Epithelial cell of esophagus (primary cell): ENCODE measurements at regions not wholly inside any gene's neighbourhood (a gene's known extent, or its start where the extent isn't known, plus 50 kb on each side); places are given as distances from the start of the nearest gene placed in this dataset.
A peak's percentile ranks its signal among the peaks of the same experiment; 100 is the strongest.

Experiments
- DNase-seq: peaks from one replicate; pipeline ENCODE4 v3.0.0; 2010; ENCODE audit warnings: low read depth
- H3K4me3 ChIP-seq: 2 replicates; pipeline ENCODE4 v1.5.1; 2011; ENCODE audit warnings: mild to moderate bottlenecking, low read length, control low read depth
- TF ChIP-seq, protein P1 (sequence below): IDR thresholded peaks from 2 replicates; pipeline ENCODE4 v1.5.1; 2011; ENCODE audit warnings: low read depth, mild to moderate bottlenecking, low read length, control low read depth, inconsistent platforms; ENCODE audit not compliant: insufficient read depth; ENCODE audit errors: missing control alignments

- DNase-seq: no peak
- TF ChIP-seq, protein P1, sequence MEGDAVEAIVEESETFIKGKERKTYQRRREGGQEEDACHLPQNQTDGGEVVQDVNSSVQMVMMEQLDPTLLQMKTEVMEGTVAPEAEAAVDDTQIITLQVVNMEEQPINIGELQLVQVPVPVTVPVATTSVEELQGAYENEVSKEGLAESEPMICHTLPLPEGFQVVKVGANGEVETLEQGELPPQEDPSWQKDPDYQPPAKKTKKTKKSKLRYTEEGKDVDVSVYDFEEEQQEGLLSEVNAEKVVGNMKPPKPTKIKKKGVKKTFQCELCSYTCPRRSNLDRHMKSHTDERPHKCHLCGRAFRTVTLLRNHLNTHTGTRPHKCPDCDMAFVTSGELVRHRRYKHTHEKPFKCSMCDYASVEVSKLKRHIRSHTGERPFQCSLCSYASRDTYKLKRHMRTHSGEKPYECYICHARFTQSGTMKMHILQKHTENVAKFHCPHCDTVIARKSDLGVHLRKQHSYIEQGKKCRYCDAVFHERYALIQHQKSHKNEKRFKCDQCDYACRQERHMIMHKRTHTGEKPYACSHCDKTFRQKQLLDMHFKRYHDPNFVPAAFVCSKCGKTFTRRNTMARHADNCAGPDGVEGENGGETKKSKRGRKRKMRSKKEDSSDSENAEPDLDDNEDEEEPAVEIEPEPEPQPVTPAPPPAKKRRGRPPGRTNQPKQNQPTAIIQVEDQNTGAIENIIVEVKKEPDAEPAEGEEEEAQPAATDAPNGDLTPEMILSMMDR: no peak
- H3K4me3 ChIP-seq: no peak overlapping the region
Observed at GRCh38 chr9:116027951-116028350, 125.6 kb upstream of the PAPPA start.

DNA sequence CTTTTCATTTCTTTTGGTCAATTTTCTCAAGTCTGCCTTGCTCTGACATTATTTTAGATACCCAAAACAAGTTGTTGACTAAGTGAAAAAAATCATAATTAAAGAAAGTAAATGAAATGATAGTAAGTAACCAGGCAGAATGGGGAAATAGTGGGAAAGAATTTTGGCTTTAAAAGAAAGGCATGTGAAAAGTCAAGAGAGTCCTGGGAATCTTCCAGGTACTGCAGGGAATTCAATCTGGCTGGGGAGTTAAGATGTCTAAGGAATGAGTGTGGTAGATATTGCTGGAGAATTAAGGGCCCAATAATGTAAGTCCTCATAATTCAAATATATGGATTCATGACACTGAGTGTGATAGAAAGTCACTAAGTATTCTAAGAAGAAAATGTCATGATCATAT, 123.1 kb upstream of the PAPPA start:
- DNase-seq: no peak
- no peak overlapping the region for H3K4me3 ChIP-seq
- TF ChIP-seq, protein P1: no peak

DNA sequence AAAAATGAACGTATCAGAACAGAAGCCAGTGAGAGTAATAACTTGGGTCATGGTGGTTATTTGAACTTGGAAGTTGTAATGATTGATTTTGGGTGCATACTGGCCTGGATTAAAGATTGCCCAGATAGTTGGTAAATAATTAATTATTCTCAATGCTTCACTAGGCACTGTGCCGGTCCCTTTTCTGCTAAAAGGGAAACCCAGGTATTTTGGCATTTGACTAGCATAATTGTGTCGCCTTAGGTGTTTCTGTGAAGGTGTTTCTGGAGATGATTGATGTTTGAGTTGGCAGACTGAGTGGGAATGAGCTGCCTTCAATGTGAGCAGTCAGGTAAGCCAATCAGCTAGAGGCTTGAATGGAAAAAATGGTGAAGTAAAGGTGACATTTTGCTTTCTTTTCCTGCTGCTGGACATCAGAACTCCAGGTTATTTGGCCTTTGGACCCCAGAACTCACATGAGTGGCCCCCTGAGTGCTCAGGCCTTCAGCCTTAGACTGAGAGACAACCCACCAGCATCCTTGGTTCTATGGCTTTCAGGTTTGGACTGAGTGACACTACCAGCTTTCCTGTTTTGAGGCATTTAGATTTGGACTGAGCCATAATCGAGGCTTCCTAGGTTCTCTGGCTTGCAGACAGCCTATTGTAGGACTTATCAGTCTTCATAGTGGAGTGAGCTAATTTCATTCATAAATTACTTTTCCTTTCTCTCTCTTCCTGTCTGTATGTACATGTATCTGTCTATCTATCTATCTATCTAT, 120.7 kb upstream of the PAPPA start:
- TF ChIP-seq, protein P1: no peak
- no peak for DNase-seq
- no peak overlapping the region for H3K4me3 ChIP-seq

DNA sequence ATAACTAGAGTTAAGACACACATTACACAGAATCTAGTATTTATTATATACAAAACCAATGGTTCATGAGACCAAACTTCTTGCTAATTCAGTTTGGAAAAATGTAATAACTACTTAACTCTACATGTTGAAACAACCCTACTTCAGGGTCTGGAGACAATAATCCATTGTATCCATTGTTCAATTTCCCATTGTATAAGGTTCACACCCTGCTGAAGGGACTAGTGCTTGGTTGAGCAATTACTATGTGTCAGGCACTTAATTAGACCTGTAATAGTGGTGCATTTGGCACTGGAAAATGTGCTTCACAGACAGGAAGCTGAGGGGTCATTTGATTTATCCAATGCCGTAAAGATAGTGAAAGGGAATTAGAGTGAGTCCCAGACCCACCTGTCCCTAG, 114.3 kb upstream of the PAPPA start:
- TF ChIP-seq, protein P1: no peak
- DNase-seq: peak; percentile 44
- no peak overlapping the region for H3K4me3 ChIP-seq

DNA sequence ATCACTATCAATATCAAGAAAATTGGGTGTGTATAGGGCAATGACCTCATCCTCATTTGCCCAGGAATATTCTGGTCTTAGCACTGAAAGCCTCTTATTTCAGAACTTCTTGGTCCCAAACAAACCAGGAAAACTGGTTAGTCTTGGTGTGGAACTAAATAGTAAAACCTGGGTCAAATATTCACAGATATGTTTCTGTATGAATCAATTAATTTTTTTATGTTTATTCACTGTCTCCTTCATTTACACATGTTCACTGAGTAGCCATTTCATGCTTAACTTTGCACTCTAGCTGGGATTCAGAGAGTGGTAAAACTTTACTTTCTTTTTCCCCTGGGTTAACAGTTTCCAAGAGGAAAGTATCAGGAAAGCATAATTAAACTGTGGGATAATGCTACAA, 113.7 kb upstream of the PAPPA start:
- TF ChIP-seq, protein P1: no peak
- no peak overlapping the region for H3K4me3 ChIP-seq
- DNase-seq: peak; percentile 15

GRCh38 chr9:116042321-116042720, 111.3 kb upstream of the PAPPA start:
- H3K4me3 ChIP-seq: no peak overlapping the region
- TF ChIP-seq, protein P1: no peak
- DNase-seq: no peak

GRCh38 chr9:116045083-116045482, 108.5 kb upstream of the PAPPA start:
- no peak overlapping the region for H3K4me3 ChIP-seq
- TF ChIP-seq, protein P1: no peak
- DNase-seq: no peak
